ENCODE measurements at regions not wholly inside any gene's neighbourhood (a gene's known extent, or its start where the extent isn't known, plus 50 kb on each side); places are given as distances from the start of the nearest gene placed in this dataset.

DNA sequence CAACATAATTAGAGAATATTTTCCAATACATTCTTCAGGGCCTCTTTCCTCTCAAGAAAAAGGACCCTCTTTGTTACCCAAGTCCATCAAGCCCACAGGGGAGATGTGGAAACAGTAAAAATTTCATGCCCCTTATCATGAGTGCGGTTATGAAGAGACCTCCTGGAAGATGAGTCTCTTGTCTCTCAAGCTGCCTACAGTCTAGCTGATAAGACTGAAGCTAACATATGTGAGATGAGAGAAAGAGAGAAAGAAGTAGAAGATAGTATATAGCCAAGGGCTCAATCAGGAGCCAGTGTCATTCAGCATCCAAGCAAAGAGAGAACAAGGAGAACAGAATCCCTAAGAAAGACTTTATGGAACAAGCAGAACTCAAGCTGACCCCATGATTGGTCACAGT, 75.9 kb upstream of the CABCOCO1 start:
- TF ChIP-seq, protein P1, sequence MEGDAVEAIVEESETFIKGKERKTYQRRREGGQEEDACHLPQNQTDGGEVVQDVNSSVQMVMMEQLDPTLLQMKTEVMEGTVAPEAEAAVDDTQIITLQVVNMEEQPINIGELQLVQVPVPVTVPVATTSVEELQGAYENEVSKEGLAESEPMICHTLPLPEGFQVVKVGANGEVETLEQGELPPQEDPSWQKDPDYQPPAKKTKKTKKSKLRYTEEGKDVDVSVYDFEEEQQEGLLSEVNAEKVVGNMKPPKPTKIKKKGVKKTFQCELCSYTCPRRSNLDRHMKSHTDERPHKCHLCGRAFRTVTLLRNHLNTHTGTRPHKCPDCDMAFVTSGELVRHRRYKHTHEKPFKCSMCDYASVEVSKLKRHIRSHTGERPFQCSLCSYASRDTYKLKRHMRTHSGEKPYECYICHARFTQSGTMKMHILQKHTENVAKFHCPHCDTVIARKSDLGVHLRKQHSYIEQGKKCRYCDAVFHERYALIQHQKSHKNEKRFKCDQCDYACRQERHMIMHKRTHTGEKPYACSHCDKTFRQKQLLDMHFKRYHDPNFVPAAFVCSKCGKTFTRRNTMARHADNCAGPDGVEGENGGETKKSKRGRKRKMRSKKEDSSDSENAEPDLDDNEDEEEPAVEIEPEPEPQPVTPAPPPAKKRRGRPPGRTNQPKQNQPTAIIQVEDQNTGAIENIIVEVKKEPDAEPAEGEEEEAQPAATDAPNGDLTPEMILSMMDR (IDR thresholded peaks at IDR 0.05; ENCODE audit: borderline replicate concordance, extremely low read depth, low read length, poor library complexity, severe bottlenecking), result no peak
- TF ChIP-seq EZH2 (IDR thresholded peaks at IDR 0.05; ENCODE audit: borderline replicate concordance, low read depth, low read length, severe bottlenecking), result no peak
